ENCODE measurements at regions not wholly inside any gene's neighbourhood (a gene's known extent, or its start where the extent isn't known, plus 50 kb on each side); places are given as distances from the start of the nearest gene placed in this dataset.

DNA sequence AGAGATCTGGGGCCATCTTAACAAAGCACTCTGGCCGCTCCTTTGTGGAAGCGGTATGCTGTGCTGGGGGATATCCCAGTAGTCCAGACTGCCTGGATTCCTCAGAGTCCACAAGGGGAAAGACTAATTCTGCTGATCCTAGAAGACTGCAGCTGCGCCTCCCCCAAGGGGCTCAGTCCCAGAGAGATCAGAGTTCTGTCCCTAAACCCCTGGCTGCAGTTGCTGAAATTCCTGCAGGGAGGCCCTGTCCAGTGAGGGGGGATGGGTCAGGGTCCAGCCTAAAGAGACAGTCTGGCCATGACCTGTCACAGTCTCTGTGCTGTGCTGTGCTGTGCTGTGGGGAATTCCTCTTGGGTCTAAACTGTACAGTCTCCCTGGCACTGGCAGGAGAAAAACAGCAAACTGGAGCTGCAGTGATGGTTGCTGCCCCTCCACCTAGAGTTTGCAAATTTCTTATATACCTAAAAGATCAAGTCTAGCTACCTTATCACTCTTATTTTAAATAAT lies 575.1 kb upstream of the UBE2E2 start:
- TF ChIP-seq, protein P1, sequence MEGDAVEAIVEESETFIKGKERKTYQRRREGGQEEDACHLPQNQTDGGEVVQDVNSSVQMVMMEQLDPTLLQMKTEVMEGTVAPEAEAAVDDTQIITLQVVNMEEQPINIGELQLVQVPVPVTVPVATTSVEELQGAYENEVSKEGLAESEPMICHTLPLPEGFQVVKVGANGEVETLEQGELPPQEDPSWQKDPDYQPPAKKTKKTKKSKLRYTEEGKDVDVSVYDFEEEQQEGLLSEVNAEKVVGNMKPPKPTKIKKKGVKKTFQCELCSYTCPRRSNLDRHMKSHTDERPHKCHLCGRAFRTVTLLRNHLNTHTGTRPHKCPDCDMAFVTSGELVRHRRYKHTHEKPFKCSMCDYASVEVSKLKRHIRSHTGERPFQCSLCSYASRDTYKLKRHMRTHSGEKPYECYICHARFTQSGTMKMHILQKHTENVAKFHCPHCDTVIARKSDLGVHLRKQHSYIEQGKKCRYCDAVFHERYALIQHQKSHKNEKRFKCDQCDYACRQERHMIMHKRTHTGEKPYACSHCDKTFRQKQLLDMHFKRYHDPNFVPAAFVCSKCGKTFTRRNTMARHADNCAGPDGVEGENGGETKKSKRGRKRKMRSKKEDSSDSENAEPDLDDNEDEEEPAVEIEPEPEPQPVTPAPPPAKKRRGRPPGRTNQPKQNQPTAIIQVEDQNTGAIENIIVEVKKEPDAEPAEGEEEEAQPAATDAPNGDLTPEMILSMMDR (IDR thresholded peaks at IDR 0.05): no peak
- TF ChIP-seq EP300 (IDR thresholded peaks at IDR 0.05): no peak
